Astrocyte of the spinal cord (primary cell): ENCODE measurements at regions not wholly inside any gene's neighbourhood (a gene's known extent, or its start where the extent isn't known, plus 50 kb on each side); places are given as distances from the start of the nearest gene placed in this dataset.
A peak's percentile ranks its signal among the peaks of the same experiment; 100 is the strongest.

ENCODE experiments used
- DNase-seq: peaks from one replicate; pipeline ENCODE4 v3.0.0; 2011; ENCODE audit warnings: low read depth, low spot score
- H3K4me3 ChIP-seq: 2 replicates; pipeline ENCODE4 v1.5.1; 2011; ENCODE audit warnings: low read depth, mild to moderate bottlenecking, low read length, moderate library complexity
- CTCF ChIP-seq: IDR thresholded peaks from 2 replicates; pipeline ENCODE4 v1.5.1; 2012; ENCODE audit warnings: low read depth, mild to moderate bottlenecking, low read length, inconsistent platforms
- in situ Hi-C: cut with HindIII; loops from 2 replicates; pipeline ENCODE4 v1.10.0; 2017; ENCODE audit warnings: low sequenced_read_pairs

DNA sequence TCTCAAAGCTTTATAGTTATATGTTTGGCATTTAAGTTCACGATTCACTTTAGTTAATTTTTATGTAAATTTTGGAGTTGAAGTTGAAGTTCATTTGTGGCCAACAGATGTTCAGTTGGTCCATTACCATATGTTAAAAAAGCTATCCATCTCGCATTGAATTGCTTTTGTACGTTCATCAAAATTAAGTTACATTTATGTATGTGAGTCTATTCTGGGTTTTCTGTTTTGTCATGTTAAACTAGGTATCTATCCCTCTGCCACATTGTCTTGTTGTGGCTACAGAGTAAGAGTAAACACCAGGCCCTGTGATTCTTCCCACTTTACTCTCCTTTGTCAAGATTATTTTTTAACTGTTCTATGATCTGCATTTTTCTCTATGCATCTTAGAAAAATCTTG lies 237.3 kb downstream of the BMP2 start:
- H3K4me3 ChIP-seq: no peak overlapping the region
- no peak for DNase-seq
- no peak for TF ChIP-seq CTCF
- in situ Hi-C loops: no loop called here

GRCh38 chr20:7010527-7010926 lies 243.0 kb downstream of the BMP2 start:
- H3K4me3 ChIP-seq: no peak overlapping the region
- no peak for DNase-seq
- in situ Hi-C loops: no loop called here
- TF ChIP-seq CTCF: no peak

DNA sequence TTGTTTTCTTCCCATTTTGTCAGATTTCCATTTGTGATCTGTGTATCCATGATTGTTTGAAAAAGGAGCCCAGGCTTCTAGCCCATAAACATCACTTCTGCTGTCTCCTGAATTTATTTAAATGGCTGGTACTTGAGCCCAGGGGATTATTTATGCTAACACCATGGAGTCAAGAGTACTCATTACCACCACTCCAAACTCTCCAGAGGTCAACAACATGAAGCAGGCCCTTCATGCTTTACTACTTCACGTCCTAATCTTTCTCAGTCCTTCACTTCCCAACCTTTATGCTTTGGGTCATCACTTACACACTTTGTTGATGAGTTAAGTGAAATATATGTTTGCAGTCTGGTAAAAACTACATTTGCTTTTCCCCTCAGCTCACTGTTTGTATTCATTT lies 247.8 kb downstream of the BMP2 start:
- in situ Hi-C loops: no loop called here
- no peak for TF ChIP-seq CTCF
- no peak for DNase-seq
- no peak overlapping the region for H3K4me3 ChIP-seq

DNA sequence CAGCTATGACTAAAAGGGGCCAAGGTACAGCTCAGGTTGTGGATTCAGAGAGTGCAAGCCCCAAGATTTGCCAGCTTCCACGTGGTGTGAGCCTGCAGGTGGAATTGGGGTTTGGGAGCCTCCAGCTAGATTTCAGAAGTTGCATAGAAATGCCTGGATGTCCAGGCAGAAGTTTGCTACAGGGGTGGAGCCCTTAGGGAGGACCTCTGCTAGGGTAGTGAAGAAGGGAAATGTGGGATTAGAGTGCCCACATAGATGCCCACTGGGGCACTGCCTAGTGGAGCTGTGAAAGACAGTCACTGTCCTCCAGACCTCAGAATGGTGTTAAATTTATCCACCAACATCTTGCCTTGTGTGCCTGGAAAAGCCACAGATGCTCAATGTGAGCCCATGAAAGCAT lies 255.1 kb downstream of the BMP2 start:
- no peak overlapping the region for H3K4me3 ChIP-seq
- DNase-seq: no peak
- TF ChIP-seq CTCF: no peak
- in situ Hi-C loops: no loop called here

DNA sequence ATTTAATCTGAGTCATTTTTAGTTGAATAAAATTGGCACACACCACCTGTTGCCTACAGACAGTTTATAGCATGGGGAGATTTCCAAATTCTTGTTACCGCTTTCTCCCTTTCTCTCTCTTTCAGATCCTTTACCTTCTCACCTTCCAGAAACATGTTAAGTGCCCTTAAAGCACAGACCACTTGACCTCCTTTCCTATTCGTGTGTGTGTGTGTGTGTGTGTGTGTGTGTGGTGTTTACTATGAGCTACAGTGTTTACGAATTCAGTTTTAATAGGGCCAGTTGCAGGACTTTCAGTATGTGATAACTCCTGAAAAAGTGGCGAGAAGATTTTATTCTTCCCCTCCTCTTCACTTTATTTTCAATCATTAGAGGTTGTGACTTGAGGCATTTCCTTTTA lies 258.1 kb downstream of the BMP2 start:
- no peak overlapping the region for H3K4me3 ChIP-seq
- DNase-seq: no peak
- TF ChIP-seq CTCF: no peak
- in situ Hi-C loops: no loop called here

DNA sequence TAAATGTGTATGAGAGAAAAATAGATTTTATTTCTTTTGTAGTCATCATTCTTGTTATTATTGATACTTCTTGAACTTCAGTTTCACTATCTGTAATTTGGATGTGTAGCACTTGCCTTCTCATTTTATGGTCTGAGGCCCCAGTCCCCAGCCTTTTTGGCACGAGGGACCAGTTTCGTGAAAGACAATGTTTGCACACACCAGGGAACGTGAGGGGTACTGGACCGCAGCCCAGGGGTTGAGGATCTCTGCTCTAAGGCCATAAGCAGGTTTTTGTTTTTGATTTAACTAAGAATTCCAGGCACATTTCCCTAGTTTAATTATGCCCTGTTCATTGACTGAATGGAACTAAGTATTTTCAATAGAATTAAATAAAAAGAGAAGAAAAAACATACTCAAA lies 261.5 kb downstream of the BMP2 start:
- DNase-seq: no peak
- in situ Hi-C loops: no loop called here
- H3K4me3 ChIP-seq: no peak overlapping the region
- TF ChIP-seq CTCF: no peak

DNA sequence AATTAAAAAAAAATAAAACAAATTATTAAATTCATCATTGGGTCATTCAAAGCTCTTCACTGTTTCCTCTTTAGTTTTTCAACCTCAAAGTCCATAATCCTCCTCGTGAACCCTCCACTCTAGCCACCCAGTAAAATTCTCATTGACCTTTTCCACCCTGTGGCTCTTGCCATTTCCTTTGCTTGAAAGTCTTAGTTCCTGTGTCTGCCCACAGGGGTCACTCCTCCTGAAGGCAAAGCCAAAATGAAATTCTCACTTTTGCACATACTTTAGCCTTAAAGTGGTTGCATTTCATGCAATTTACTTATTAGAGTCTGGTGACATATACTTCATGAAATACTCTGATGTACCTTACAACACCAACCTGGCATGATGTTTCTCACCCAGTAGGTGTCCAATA lies 263.7 kb downstream of the BMP2 start:
- peak; percentile 5 for DNase-seq
- in situ Hi-C loops: no loop called here
- no peak overlapping the region for H3K4me3 ChIP-seq
- peak; percentile 57 for TF ChIP-seq CTCF
